Stimulated activated naive CD8-positive, alpha-beta T cell treated with anti-CD3 and anti-CD28 coated beads, Interleukin-15, amount 100 ng/mL, for 72 hours (primary cell): ENCODE measurements at regions not wholly inside any gene's neighbourhood (a gene's known extent, or its start where the extent isn't known, plus 50 kb on each side); places are given as distances from the start of the nearest gene placed in this dataset.
"Not testable (repeated sequence)": the region's sequence is repeated elsewhere in the genome, so short reads cannot be mapped to it uniquely, and the experiment has no call there.

Experiments
- ATAC-seq: fragments of 150-1000 bp; cut with Tn5 transposase; 2 replicates; pipeline ENCODE4 v1.10.0; 2021; ENCODE audit warnings: mild to moderate bottlenecking, moderate library complexity
- DNase-seq, 2 donors: peaks; one replicate each; pipeline ENCODE4 v3.0.0; 2021 to 2022
- H3K27ac Mint-ChIP-seq, 2 donors: one replicate each; pipeline ENCODE4 v1.8.0; 2022; ENCODE audit warnings: mild to moderate bottlenecking in 2 of 2, mixed read lengths in 2 of 2, moderate library complexity in 2 of 2
- H3K27me3 Mint-ChIP-seq: one replicate; pipeline ENCODE4 v1.8.0; 2022; ENCODE audit warnings: mixed read lengths
- H3K4me1 Mint-ChIP-seq: one replicate; pipeline ENCODE4 v1.8.0; 2022; ENCODE audit warnings: mild to moderate bottlenecking, mixed read lengths
- H3K4me3 Mint-ChIP-seq, 2 donors: one replicate each; pipeline ENCODE4 v1.8.0; 2022; ENCODE audit warnings: mild to moderate bottlenecking in 2 of 2, mixed read lengths in 2 of 2, moderate library complexity in 1 of 2
- H3K9me3 Mint-ChIP-seq, 2 donors: one replicate each; pipeline ENCODE4 v1.8.0; 2022; ENCODE audit warnings: mixed read lengths in 2 of 2

DNA sequence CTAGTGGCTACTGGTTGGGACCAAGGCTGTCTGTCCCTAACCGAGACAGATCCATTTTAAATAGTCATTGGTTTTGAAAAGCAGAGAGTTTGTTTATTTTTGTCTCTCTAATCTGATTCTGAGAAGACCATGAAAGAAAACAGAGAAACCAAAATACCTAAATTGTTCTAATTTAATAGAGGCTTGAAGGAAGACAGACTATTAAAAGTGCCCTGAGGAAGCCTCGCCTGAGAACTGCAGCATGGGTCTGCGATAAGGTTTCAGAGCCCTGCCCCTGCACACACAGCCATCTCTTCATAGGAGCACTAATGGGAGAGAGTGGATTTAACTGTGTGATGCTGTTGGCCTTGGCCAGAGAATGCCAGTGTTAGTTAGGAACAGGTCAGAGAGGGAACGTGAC, 175.5 kb upstream of the SV2C start:
- no peaks in the 10 kb centered on the region for H3K4me1 Mint-ChIP-seq
- DNase-seq (no peak), ATAC-seq (no peak)
- no peak overlapping the region for H3K4me3 Mint-ChIP-seq
- peaks cover 22% of the 10 kb centered on the region for H3K27me3 Mint-ChIP-seq
- H3K27ac Mint-ChIP-seq: no peak overlapping the region
- no peaks in the 10 kb centered on the region for H3K9me3 Mint-ChIP-seq

DNA sequence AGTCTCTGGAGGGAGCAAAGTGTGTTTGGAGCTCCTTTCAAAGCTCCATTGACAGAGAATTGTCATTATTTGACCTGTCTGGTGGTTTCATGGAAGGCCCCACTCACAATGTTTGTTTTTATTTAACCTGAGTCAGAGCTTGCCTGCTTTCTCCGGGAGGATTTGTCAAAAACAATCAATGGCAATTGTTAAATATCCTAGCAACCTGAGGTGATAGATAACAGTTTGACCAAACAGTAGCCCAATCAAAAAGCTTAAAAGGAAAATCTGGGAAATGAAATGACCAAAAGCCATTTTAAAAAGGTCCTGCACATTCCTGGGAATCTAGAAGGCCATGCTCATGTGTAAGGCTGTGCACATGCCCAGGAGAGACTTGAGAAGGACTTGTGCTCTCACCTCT, 177.2 kb upstream of the POC5 start:
- H3K27ac Mint-ChIP-seq: no peak overlapping the region
- peaks cover 8% of the 10 kb centered on the region for H3K27me3 Mint-ChIP-seq
- no peaks in the 10 kb centered on the region for H3K4me1 Mint-ChIP-seq
- no peak overlapping the region for H3K4me3 Mint-ChIP-seq
- ATAC-seq (no peak), DNase-seq (no peak)
- H3K9me3 Mint-ChIP-seq: no peaks in the 10 kb centered on the region

DNA sequence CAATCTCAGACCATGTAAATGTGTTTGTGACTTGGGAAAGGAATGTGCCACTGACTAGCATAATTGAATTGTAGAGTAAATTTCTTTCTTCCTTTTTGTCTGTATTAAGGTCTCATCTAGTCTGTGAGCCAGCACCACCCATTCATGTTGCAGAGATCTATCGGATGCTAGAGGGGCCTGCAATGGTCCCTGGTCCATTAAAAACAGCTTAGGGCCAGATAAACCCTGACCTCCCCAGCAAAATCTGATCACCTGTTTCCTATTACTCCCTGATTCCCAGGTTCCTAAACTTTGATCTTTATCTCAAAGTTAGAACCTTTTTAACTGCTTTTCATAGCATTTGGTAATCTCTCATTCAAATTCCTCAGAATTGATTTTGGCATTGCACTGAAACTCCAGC, 174.5 kb upstream of the POC5 start:
- DNase-seq (no peak), ATAC-seq (no peak)
- Mint-ChIP-seq H3K27ac (no peak overlapping the region), H3K27me3 (no peaks in the 10 kb centered on the region), H3K4me3 (no peak overlapping the region), H3K4me1 (no peaks in the 10 kb centered on the region), H3K9me3 (no peaks in the 10 kb centered on the region)

DNA sequence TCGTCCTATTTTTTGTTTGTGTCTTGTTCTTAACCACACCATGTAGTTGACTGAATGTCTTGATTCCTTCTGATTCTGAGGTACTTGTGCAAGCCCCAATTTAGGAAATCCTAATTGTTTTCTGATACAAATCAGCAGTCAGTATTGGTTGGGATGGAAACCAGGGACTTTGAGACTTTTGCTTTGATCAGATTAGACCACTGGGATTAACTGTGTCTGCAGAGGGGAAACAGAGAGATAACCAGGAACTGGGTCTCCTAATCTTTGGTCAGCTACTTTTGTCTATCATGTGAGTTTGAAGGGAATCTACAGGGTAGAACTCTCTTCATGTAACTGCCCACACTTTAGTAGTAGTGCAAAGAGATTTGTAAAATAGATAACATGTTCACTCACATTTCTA, 173.8 kb upstream of the POC5 start:
- Mint-ChIP-seq H3K4me3 (no peak overlapping the region), H3K27ac (no peak overlapping the region), H3K4me1 (no peaks in the 10 kb centered on the region), H3K9me3 (no peaks in the 10 kb centered on the region), H3K27me3 (no peaks in the 10 kb centered on the region)
- ATAC-seq: no peak
- DNase-seq: no peak

DNA sequence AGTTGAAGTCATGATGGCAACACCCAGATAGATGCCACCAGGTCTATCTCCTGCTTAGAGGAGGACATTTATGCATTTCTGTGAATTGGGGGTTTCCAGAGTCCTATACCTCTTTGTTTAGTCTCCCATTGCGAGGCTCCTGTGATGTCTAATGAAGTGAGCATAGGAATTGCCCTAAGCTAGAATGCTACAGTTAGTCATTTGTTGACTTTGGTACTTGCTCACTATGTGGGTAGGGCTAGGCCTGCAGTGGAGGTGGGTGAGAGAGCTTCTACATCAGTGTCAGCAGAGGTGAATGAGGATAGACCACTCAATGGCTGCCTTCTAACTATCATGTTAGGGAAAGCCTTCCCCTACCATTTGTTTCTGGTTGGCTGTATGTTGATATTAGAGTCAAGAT, 173.3 kb upstream of the POC5 start:
- H3K4me1 Mint-ChIP-seq: no peaks in the 10 kb centered on the region
- H3K27me3 Mint-ChIP-seq: no peaks in the 10 kb centered on the region
- no peak for ATAC-seq

DNA sequence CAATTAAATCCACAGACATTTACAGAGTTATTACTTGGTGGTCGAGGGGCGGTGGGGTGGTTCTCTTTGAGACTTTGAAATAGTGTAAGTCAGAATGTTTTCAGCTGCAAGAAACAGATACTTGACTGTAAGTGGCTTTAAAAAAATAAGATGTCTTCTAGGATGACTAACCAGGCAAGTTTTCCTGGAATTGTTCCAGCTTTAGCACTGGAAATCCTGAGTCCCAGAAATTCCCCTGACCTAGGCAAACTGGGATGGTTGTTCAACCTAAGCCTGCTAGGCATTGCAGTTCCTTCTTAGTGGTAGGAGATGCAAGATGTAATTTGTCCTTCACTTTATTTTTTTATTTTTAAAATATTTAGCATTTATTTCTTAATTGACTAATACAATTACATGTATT, 169.5 kb upstream of the POC5 start:
- no peak for ATAC-seq
- Mint-ChIP-seq H3K27ac (no peak overlapping the region), H3K4me1 (no peaks in the 10 kb centered on the region), H3K27me3 (no peaks in the 10 kb centered on the region), H3K9me3 (no peaks in the 10 kb centered on the region), H3K4me3 (no peak overlapping the region)
- DNase-seq: no peak

More for the DNA sequence above, 173.3 kb upstream of the POC5 start:
- Mint-ChIP-seq H3K9me3 (no peaks in the 10 kb centered on the region), H3K27ac (no peak overlapping the region), H3K4me3 (no peak overlapping the region)
- DNase-seq: no peak

DNA sequence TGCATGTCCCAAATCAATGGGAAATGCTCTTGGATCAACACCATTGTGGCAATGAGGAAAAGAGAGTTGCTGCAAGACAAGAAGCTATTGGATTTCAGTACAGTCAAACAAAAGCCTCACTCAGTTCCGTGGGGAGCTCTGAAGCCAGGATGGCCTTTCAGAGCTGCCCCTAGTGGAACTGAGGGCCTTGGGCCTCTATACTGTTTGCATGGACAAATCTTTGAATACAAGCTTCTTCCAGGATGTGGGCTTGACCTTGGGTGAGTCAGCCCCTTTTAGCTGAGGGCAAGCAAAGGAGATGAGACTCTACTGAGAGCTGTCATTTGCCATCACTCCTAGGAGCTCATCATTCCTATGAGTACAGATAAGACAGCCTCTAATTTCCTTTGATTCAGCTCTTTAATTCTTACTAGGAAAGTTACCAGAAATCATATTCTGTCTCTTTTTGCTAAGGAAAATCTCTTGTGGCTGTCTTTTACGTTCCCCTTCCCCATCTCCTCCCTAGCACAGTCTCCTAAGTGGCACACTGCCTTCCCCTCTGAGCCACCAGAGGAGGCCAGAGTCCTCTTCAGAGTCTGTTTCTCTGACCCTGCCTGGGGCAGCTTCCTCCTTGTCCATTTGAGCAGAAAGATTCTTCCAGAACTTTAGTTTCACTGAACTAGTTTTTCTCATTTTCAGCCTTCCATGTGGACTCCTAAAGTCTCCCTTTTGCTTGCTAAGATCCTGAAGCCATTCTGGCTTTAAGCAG, 168.8 kb upstream of the POC5 start:
- DNase-seq (no peak), ATAC-seq (no peak)
- Mint-ChIP-seq H3K4me3 (no peak overlapping the region), H3K9me3 (no peaks in the 10 kb centered on the region), H3K4me1 (no peaks in the 10 kb centered on the region), H3K27me3 (no peaks in the 10 kb centered on the region), H3K27ac (no peak overlapping the region)

DNA sequence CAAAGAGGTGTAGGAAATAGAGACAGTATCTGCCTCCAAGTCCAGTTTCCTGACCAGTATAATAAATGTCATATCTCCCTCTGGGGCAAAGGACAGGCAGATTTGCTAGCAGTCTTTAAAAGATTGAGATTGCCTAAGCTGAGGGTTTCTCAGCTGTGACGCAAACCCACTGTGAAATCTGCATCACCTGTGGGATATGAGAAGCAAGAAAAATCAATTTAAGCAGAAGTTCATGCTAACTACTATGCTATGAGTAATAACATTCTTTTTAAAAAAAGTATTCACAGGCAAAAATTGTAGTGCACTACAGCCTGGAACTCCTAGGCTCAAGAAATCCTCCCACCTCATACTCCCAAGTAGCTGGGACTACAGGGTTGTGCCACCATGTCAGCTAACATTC, 168.1 kb upstream of the POC5 start:
- Mint-ChIP-seq H3K4me1 (no peaks in the 10 kb centered on the region), H3K4me3 (no peak overlapping the region), H3K27me3 (no peaks in the 10 kb centered on the region), H3K9me3 (peaks cover 6% of the 10 kb centered on the region in 2 donors), H3K27ac (no peak overlapping the region)
- DNase-seq (no peak), ATAC-seq (no peak)

DNA sequence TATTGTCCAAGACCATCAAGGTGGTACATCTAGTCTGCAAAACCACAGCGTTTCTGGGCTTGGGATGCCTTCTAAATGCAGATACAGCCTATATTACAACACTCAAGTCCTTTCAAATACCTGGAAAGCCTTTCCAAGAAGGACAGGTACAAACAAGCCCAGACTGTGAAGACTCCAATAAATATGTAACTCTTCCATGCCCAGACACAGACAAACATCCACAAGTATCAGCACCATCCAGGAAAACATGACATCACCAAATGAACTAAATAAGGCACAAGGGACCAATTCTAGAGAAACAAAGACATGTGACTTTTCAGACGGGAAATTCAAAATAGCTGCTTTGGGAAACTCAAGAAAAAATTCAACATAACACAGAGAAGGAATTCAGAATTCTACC, 152.7 kb upstream of the POC5 start:
- peaks cover 7 to 8% of the 10 kb centered on the region in 2 donors for H3K9me3 Mint-ChIP-seq
- no peak overlapping the region for H3K4me3 Mint-ChIP-seq
- no peak for ATAC-seq
- H3K27me3 Mint-ChIP-seq: peaks cover 12% of the 10 kb centered on the region
- no peaks in the 10 kb centered on the region for H3K4me1 Mint-ChIP-seq
- H3K27ac Mint-ChIP-seq: no peak overlapping the region
- no peak for DNase-seq

DNA sequence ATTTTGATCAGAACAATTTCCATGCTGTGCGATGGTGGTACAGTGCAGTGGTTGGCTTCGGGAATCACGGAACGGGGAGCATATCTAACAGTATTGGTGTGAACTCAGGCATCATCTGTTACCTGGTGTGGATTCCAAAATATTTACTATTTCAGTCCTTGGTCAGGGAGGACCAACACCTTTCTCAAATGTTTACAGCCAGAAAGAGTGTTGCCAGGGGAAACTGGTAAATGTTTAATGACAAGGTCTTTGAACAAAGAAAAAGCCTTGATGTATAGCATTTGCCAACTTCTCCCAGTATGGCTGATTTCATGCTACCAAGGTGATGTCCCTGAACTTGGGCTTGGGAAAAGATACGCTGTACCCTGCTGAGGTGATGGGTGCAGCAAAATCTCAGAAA, 145.6 kb upstream of the POC5 start:
- ATAC-seq (no peak), DNase-seq (no peak)
- Mint-ChIP-seq H3K27me3 (peaks cover 19% of the 10 kb centered on the region), H3K9me3 (no peaks in the 10 kb centered on the region), H3K4me3 (no peak overlapping the region), H3K4me1 (no peaks in the 10 kb centered on the region), H3K27ac (no peak overlapping the region)

DNA sequence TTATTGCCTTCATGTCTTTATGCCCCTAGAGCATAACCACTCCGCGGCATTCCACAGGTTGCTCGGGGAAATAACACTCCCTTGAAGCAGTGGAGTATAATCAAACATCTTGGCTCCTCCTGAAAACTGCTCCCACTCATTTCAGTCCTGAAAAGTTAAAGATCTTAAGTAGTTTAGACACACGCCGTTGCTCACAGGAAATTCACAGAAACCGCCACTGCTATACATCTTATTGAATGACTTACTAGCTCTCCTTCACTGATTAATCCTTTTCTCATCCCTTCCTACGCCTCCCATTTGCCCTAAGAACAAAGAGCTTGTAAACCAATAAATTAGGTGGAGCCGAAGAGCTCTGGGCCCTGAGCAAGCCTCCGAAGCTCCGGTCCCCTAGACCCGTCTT, 142.4 kb upstream of the POC5 start:
- ATAC-seq, H3K9me3 Mint-ChIP-seq, H3K4me3 Mint-ChIP-seq, H3K4me1 Mint-ChIP-seq, H3K27ac Mint-ChIP-seq, DNase-seq: not testable (repeated sequence)
- peaks cover 29% of the 10 kb centered on the region for H3K27me3 Mint-ChIP-seq

DNA sequence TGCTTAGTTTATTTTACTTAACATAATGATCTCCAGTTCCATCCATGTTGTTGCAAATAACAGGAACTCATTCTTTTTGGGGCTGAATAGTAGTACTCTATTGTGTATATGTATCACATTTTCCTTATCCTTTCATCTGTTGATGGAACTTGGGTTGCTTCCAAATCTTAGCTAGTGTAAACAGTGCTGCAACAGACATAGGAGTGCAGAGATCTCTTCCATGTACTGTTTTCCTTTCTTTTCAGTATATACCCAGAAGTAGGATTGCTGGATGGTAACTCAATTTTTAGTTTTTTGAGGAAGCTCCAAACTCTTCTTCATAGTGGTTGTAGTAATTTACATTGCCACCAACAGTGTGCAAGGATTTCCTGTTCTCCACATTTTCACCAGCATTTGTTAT, 138.8 kb upstream of the POC5 start:
- ATAC-seq: no peak
- H3K4me1 Mint-ChIP-seq: no peaks in the 10 kb centered on the region

DNA sequence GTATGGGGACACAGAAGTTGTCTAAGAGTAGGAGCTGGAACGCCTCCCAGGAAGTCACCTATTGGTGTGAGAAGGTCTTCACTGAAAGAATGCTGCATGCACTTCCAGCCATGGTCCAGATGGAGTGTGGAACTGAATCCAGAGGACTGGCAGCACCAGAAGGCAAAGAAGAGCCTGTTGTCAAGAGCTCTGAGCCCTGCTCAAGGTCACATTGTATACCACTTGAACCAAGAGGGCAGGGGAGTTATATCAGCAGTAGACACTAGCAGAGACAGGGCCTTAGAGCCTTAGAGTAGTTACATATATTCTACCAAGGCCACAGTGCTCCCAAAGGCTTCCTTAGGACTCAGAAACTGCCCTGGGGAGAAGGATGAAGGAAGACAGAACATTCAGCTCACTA, 130.8 kb upstream of the POC5 start:
- Mint-ChIP-seq H3K27ac (no peak overlapping the region), H3K27me3 (peaks cover 15% of the 10 kb centered on the region), H3K4me3 (no peak overlapping the region), H3K9me3 (no peaks in the 10 kb centered on the region), H3K4me1 (no peaks in the 10 kb centered on the region)
- ATAC-seq: no peak
- DNase-seq: no peak

More for the DNA sequence above, 138.8 kb upstream of the POC5 start:
- Mint-ChIP-seq H3K27me3 (peaks cover 22% of the 10 kb centered on the region), H3K4me3 (no peak overlapping the region), H3K27ac (no peak overlapping the region), H3K9me3 (no peaks in the 10 kb centered on the region)
- DNase-seq: no peak

DNA sequence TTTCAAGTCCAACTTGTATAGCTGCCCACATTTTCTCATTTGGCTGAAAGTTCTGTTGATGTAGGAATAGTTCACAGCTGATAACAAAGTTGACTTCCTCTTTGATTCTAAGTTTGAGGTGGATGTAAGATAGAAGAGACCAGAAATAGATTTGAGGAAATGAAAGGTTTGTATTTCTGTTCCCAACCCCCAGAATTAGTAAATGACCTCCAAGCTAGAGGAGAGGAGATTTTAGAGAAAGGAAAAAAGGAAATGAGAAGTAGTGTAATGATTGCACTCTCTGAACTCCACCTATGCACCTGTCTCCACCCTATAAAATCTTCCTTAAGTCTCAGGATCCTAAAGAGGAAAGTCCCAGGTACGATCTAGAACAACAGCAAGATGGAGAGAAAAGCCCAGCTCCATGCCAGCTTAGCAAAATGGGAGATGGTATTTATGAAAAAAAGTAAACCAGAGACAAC, 130.4 kb upstream of the POC5 start:
- H3K4me3 Mint-ChIP-seq: no peak overlapping the region
- DNase-seq (no peak), ATAC-seq (no peak)
- H3K27me3 Mint-ChIP-seq: peaks cover 16% of the 10 kb centered on the region
- peaks cover 0 to under 1% of the 10 kb centered on the region in 2 donors for H3K9me3 Mint-ChIP-seq
- no peak overlapping the region for H3K27ac Mint-ChIP-seq
- no peaks in the 10 kb centered on the region for H3K4me1 Mint-ChIP-seq

DNA sequence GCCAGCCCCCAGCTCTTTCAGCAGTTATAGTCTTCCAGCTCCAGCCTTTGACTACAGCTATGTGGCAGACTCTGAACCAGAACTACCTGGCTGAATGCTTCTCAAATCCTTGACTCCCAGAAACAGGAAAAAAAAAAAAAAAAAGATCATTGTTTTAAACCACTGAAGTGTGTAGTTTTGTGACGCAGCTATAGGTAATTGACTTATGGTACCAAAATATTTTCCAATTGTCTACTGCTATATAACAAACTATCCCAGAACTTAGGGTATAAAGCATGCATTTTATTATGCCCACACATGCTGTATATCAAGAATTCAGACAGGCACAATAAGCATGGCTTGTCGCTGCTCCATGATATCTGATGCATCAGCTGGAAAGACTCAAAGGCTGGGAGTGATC, 127.1 kb upstream of the POC5 start:
- Mint-ChIP-seq H3K4me3 (no peak overlapping the region), H3K4me1 (no peaks in the 10 kb centered on the region), H3K27ac (no peak overlapping the region), H3K9me3 (peaks cover 5 to 6% of the 10 kb centered on the region in 2 donors), H3K27me3 (peaks cover 14% of the 10 kb centered on the region)
- DNase-seq (no peak), ATAC-seq (no peak)

DNA sequence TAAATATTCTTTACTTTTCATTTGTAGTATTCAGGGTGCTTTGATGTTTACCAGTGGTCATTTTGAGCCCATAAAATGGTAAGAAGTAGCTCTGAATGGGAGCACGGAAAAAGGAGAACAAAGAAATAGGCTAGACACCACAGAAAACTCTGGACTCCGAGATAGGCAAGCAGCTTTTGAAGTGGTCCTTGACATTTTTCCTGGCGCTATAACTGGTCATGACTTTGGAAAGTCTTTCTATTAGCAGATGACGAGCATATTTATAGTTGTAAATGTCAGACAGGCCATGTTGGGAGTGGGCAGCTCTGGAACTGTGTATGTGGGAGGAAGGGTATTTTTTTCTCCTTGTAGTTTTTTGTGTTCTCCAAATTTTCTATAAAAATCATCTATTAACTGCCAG, 126.1 kb upstream of the POC5 start:
- Mint-ChIP-seq H3K4me1 (no peaks in the 10 kb centered on the region), H3K4me3 (no peak overlapping the region), H3K27me3 (peaks cover 13% of the 10 kb centered on the region), H3K9me3 (peaks cover 5 to 6% of the 10 kb centered on the region in 2 donors), H3K27ac (no peak overlapping the region)
- no peak for ATAC-seq
- DNase-seq: no peak

DNA sequence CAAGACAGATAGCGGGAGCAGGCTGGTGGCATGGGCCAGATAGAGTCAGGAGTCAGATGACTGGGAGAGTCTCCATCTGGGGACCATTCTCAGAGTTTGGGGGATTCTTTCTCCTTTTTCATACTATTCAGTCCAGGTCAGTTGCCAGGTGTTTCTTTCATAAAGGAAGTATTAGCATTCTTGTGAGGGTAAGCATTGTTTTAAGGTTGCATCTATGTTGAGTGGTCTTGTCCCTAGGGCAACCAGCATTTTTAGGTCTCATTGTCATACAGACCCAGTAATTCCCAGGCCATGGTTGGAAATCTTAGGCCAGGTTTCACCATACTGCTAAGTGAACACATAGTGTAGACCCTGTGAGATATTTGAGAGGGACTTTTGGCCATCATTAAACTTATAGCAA, 122.3 kb upstream of the POC5 start:
- Mint-ChIP-seq H3K27ac (no peak overlapping the region), H3K4me3 (no peak overlapping the region), H3K27me3 (peaks cover 6% of the 10 kb centered on the region), H3K4me1 (no peaks in the 10 kb centered on the region), H3K9me3 (peaks cover 5 to 6% of the 10 kb centered on the region in 2 donors)
- ATAC-seq (no peak), DNase-seq (no peak)
